GM19452 (cell line): ENCODE measurements at regions not wholly inside any gene's neighbourhood (a gene's known extent, or its start where the extent isn't known, plus 50 kb on each side); places are given as distances from the start of the nearest gene placed in this dataset.

Experiments used
- ATAC-seq: cut with Tn5 transposase; IDR thresholded peaks from one replicate; pipeline ENCODE4 v1.9.1; 2021; ENCODE audit not compliant: unreplicated experiment

GRCh38 chr17:79524213-79525187 is 86.4 kb downstream of the RBFOX3 start:
- ATAC-seq, result no peak

- ATAC-seq, result no peak
Measured at GRCh38 chr17:79522414-79522813, 88.4 kb downstream of the RBFOX3 start.

- ATAC-seq, result no peak
Measured at GRCh38 chr17:79521225-79521624, 89.6 kb downstream of the RBFOX3 start.

GRCh38 chr17:79520167-79521165 is 90.4 kb downstream of the RBFOX3 start:
- no peak for ATAC-seq

- ATAC-seq, result no peak
Measured at GRCh38 chr17:79519601-79520000, 91.2 kb downstream of the RBFOX3 start.

GRCh38 chr17:79518585-79519523 is 92.0 kb downstream of the RBFOX3 start:
- no peak for ATAC-seq

- no peak for ATAC-seq
Measured at GRCh38 chr17:79517827-79518584, 92.8 kb downstream of the RBFOX3 start.

GRCh38 chr17:79515646-79516571 is 94.9 kb downstream of the RBFOX3 start:
- ATAC-seq, result no peak

GRCh38 chr17:79515110-79515509 is 95.7 kb downstream of the RBFOX3 start:
- ATAC-seq, result no peak

GRCh38 chr17:79513820-79514535 is 96.9 kb downstream of the RBFOX3 start:
- no peak for ATAC-seq

GRCh38 chr17:79513206-79513605 is 97.6 kb downstream of the RBFOX3 start:
- no peak for ATAC-seq

- ATAC-seq, result no peak
Measured at GRCh38 chr17:79511471-79511870, 99.4 kb downstream of the RBFOX3 start.

- ATAC-seq, result no peak
Measured at GRCh38 chr17:79510071-79510470, 100.8 kb downstream of the RBFOX3 start.

GRCh38 chr17:79509490-79509889 is 101.4 kb downstream of the RBFOX3 start:
- no peak for ATAC-seq

- ATAC-seq, result no peak
Measured at GRCh38 chr17:79509008-79509407, 101.8 kb downstream of the RBFOX3 start.

- no peak for ATAC-seq
Measured at GRCh38 chr17:79508291-79508716, 102.5 kb downstream of the RBFOX3 start.

GRCh38 chr17:79506955-79507354 is 103.9 kb downstream of the RBFOX3 start:
- ATAC-seq, result no peak
